ENCODE measurements at regions not wholly inside any gene's neighbourhood (a gene's known extent, or its start where the extent isn't known, plus 50 kb on each side); places are given as distances from the start of the nearest gene placed in this dataset.
"Not testable (repeated sequence)": the region's sequence is repeated elsewhere in the genome, so short reads cannot be mapped to it uniquely, and the experiment has no call there.

GRCh38 chr4:120636120-120636630 is 286.4 kb downstream of the PRDM5 start:
- no peak for DNase-seq (ENCODE audit: low read depth, low spot score)

- DNase-seq (ENCODE audit: low read depth, low spot score): no peak
These were observed 288.7 kb downstream of the PRDM5 start for GRCh38 chr4:120633810-120634209.

GRCh38 chr4:120630427-120630826 is 292.1 kb downstream of the PRDM5 start:
- DNase-seq (ENCODE audit: low read depth, low spot score): no peak

- DNase-seq (ENCODE audit: low read depth, low spot score): no peak
These were observed 292.9 kb downstream of the PRDM5 start for GRCh38 chr4:120629546-120630108.

- DNase-seq (ENCODE audit: low read depth, low spot score): no peak
These were observed 299.9 kb downstream of the PRDM5 start for GRCh38 chr4:120622601-120623000.

GRCh38 chr4:120617171-120617570 is 305.4 kb downstream of the PRDM5 start:
- DNase-seq (ENCODE audit: low read depth, low spot score): no peak

GRCh38 chr4:120616041-120616440 is 306.5 kb downstream of the PRDM5 start:
- no peak for DNase-seq (ENCODE audit: low read depth, low spot score)

GRCh38 chr4:120613778-120614177 is 308.7 kb downstream of the PRDM5 start:
- DNase-seq (ENCODE audit: low read depth, low spot score): no peak

GRCh38 chr4:120611092-120611491 is 311.4 kb downstream of the PRDM5 start:
- DNase-seq (ENCODE audit: low read depth, low spot score): no peak

- DNase-seq (ENCODE audit: low read depth, low spot score): no peak
These were observed 331.5 kb downstream of the PRDM5 start for GRCh38 chr4:120591038-120591437.

- DNase-seq (ENCODE audit: low read depth, low spot score): no peak
These were observed 332.7 kb downstream of the PRDM5 start for GRCh38 chr4:120589787-120590186.

GRCh38 chr4:120568731-120569130 is 353.8 kb downstream of the PRDM5 start:
- no peak for DNase-seq (ENCODE audit: low read depth, low spot score)

- no peak for DNase-seq (ENCODE audit: low read depth, low spot score)
These were observed 360.9 kb downstream of the PRDM5 start for GRCh38 chr4:120561648-120562047.

- DNase-seq (ENCODE audit: low read depth, low spot score): no peak
These were observed 365.2 kb downstream of the PRDM5 start for GRCh38 chr4:120557372-120557771.

- DNase-seq (ENCODE audit: low read depth, low spot score): no peak
These were observed 367.5 kb downstream of the PRDM5 start for GRCh38 chr4:120555058-120555457.

- no peak for DNase-seq (ENCODE audit: low read depth, low spot score)
These were observed 368.4 kb downstream of the PRDM5 start for GRCh38 chr4:120554086-120554485.

- DNase-seq (ENCODE audit: low read depth, low spot score): not testable (repeated sequence)
These were observed 371.8 kb downstream of the PRDM5 start for GRCh38 chr4:120550624-120551220.

- DNase-seq (ENCODE audit: low read depth, low spot score): no peak
These were observed 373.4 kb downstream of the PRDM5 start for GRCh38 chr4:120549011-120549570.

GRCh38 chr4:120545391-120545790 is 377.1 kb downstream of the PRDM5 start:
- DNase-seq (ENCODE audit: low read depth, low spot score): no peak

- no peak for DNase-seq (ENCODE audit: low read depth, low spot score)
These were observed 377.7 kb downstream of the PRDM5 start for GRCh38 chr4:120544838-120545237.

GRCh38 chr4:120540625-120541024 is 381.9 kb downstream of the PRDM5 start:
- DNase-seq (ENCODE audit: low read depth, low spot score): no peak

- DNase-seq (ENCODE audit: low read depth, low spot score): no peak
These were observed 385.6 kb downstream of the PRDM5 start for GRCh38 chr4:120536884-120537283.

GRCh38 chr4:120528428-120528827 is 394.1 kb downstream of the PRDM5 start:
- no peak for DNase-seq (ENCODE audit: low read depth, low spot score)

All from iPS DF 19.7 (cell line).